A673 (cell line): ENCODE measurements at regions not wholly inside any gene's neighbourhood (a gene's known extent, or its start where the extent isn't known, plus 50 kb on each side); places are given as distances from the start of the nearest gene placed in this dataset.

ENCODE experiments used
- EZH2 ChIP-seq: fragments of 200-600 bp; sonication (generic); IDR thresholded peaks from 2 replicates; pipeline ENCODE4 v1.6.1; 2017; ENCODE audit warnings: borderline replicate concordance, low read depth, mild to moderate bottlenecking, mixed read lengths, antibody characterized with exemption, low read length; ENCODE audit not compliant: poor library complexity, severe bottlenecking
- TF ChIP-seq, protein P1 (sequence below): fragments of 300-800, 200-600 bp; sonication (generic); conservative IDR thresholded peaks from 2 replicates; pipeline ENCODE4 v1.5.1; 2017; ENCODE audit warnings: low read depth, mild to moderate bottlenecking, antibody characterized with exemption, low read length, moderate library complexity, mixed read lengths

DNA sequence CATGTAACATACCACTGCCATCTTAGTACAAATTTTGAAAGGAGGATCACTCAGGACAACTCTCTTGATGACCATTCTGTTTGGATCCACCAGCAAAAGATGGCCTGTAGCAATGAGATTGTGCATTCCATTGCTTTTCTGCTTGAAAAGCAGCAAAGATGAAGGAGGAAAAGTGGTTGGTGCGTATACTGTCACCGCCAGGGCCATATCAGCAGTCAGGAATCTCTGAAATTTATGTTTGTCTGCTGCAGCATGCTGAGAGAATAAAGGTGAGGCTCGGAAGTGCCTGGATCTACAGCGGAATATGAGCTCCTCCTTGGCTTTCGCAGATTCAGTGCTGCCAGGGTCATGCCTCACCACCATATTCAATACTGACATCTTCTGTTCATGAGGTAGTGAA, 144.4 kb downstream of the GPBP1 start:
- TF ChIP-seq, protein P1, sequence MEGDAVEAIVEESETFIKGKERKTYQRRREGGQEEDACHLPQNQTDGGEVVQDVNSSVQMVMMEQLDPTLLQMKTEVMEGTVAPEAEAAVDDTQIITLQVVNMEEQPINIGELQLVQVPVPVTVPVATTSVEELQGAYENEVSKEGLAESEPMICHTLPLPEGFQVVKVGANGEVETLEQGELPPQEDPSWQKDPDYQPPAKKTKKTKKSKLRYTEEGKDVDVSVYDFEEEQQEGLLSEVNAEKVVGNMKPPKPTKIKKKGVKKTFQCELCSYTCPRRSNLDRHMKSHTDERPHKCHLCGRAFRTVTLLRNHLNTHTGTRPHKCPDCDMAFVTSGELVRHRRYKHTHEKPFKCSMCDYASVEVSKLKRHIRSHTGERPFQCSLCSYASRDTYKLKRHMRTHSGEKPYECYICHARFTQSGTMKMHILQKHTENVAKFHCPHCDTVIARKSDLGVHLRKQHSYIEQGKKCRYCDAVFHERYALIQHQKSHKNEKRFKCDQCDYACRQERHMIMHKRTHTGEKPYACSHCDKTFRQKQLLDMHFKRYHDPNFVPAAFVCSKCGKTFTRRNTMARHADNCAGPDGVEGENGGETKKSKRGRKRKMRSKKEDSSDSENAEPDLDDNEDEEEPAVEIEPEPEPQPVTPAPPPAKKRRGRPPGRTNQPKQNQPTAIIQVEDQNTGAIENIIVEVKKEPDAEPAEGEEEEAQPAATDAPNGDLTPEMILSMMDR, result no peak
- no peak for TF ChIP-seq EZH2
